ENCODE measurements at regions not wholly inside any gene's neighbourhood (a gene's known extent, or its start where the extent isn't known, plus 50 kb on each side); places are given as distances from the start of the nearest gene placed in this dataset.

DNA sequence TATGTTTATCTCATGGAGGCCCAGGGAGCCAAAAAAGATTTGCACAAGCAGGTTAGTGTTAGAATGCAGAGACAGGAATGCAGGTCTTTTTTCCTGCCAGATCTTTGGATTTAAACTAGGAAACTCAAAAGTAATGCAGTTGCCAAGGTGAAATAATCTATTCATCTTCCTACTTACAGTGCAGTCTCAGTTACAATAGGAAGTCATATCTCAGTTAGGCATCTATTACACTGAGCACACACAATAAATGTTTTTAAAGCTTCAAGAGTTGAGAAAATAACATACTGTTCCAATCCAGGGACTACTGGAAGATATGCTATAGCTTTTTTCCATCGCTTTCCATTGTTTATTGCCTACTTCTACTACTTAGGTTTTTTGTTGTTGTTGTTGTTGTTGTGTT, 279.3 kb upstream of the E2F7 start:
- no peak overlapping the region for H3K4me3 ChIP-seq (ENCODE audit: low read depth, low read length)
- no peak for DNase-seq (ENCODE audit: low read depth)
- TF ChIP-seq, protein P1, sequence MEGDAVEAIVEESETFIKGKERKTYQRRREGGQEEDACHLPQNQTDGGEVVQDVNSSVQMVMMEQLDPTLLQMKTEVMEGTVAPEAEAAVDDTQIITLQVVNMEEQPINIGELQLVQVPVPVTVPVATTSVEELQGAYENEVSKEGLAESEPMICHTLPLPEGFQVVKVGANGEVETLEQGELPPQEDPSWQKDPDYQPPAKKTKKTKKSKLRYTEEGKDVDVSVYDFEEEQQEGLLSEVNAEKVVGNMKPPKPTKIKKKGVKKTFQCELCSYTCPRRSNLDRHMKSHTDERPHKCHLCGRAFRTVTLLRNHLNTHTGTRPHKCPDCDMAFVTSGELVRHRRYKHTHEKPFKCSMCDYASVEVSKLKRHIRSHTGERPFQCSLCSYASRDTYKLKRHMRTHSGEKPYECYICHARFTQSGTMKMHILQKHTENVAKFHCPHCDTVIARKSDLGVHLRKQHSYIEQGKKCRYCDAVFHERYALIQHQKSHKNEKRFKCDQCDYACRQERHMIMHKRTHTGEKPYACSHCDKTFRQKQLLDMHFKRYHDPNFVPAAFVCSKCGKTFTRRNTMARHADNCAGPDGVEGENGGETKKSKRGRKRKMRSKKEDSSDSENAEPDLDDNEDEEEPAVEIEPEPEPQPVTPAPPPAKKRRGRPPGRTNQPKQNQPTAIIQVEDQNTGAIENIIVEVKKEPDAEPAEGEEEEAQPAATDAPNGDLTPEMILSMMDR (IDR thresholded peaks at IDR 0.05; ENCODE audit: low read depth, low read length), result no peak
- TF ChIP-seq POLR2A (IDR thresholded peaks at IDR 0.05; ENCODE audit: extremely low read depth, insufficient read length), result no peak
- TF ChIP-seq MYC (IDR thresholded peaks at IDR 0.05; ENCODE audit: low read depth, low read length), result no peak
- TF ChIP-seq, protein P2, sequence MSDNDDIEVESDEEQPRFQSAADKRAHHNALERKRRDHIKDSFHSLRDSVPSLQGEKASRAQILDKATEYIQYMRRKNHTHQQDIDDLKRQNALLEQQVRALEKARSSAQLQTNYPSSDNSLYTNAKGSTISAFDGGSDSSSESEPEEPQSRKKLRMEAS (IDR thresholded peaks at IDR 0.05; ENCODE audit: low read depth, low read length), result no peak

DNA sequence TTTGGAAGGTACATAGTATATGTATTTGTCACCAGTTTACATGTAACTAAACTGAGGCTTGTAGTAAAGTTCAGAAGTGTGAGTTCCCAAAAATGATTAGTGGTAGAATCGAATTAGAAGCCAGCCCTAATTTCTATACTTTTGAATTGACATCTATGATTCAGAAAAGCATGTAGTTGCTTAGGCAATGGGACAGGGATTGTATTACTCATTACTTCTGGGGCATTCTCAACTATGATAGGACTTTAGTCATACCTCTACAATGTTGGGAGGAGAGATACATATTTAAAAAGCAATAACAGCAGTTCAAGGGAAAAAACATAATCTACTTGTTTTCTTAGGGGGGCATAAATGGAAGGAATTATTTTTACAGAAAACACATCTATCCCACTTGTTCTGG, 277.9 kb upstream of the E2F7 start:
- DNase-seq (ENCODE audit: low read depth), result no peak
- H3K4me3 ChIP-seq (ENCODE audit: low read depth, low read length), result no peak overlapping the region
- TF ChIP-seq, protein P1 (IDR thresholded peaks at IDR 0.05; ENCODE audit: low read depth, low read length), result no peak
- no peak for TF ChIP-seq MYC (IDR thresholded peaks at IDR 0.05; ENCODE audit: low read depth, low read length)
- TF ChIP-seq, protein P2 (IDR thresholded peaks at IDR 0.05; ENCODE audit: low read depth, low read length), result no peak
- TF ChIP-seq POLR2A (IDR thresholded peaks at IDR 0.05; ENCODE audit: extremely low read depth, insufficient read length), result no peak

DNA sequence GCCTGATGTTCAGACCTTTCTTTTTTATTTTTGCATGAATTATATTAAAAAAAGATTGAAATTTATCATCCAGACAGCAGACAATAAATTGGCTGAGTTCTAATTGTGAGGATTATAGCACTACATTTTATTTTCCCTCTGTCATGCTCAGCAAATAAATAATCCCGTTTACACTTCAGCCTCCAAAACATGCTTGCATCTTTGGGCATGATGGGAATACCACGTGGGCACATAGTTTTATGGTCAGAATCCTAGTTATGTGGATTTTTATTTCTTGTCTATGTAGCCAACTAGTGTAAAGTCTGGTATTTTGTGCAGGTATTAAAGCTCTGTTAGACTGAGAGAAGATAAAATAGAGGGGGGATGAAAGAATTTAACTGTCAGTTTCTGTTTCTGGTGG, 276.9 kb upstream of the E2F7 start:
- TF ChIP-seq MYC (IDR thresholded peaks at IDR 0.05; ENCODE audit: low read depth, low read length), result no peak
- TF ChIP-seq, protein P2 (IDR thresholded peaks at IDR 0.05; ENCODE audit: low read depth, low read length), result no peak
- no peak for TF ChIP-seq POLR2A (IDR thresholded peaks at IDR 0.05; ENCODE audit: extremely low read depth, insufficient read length)
- TF ChIP-seq, protein P1 (IDR thresholded peaks at IDR 0.05; ENCODE audit: low read depth, low read length), result no peak
- no peak for DNase-seq (ENCODE audit: low read depth)
- H3K4me3 ChIP-seq (ENCODE audit: low read depth, low read length), result no peak overlapping the region

DNA sequence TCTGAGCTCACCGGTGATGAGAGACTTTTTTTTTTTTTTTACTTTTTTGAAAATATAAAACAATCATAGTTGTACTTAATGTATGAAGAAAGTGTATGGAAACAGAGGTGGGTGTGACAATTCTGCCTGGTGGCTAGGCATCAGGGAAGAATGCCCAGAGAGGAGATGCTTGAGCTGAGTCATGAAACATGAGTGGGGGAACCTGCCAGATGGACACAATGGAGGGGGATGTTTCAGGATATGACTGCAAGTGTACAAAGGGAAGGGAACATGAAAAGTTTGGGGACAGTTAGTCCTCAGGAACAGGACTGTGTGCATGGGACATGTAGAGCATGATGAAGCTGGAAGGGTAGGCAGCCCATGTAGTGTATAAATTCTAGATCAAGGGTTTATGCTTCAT, 274.2 kb upstream of the E2F7 start:
- TF ChIP-seq MYC (IDR thresholded peaks at IDR 0.05; ENCODE audit: low read depth, low read length), result no peak
- TF ChIP-seq, protein P1 (IDR thresholded peaks at IDR 0.05; ENCODE audit: low read depth, low read length), result no peak
- TF ChIP-seq, protein P2 (IDR thresholded peaks at IDR 0.05; ENCODE audit: low read depth, low read length), result no peak
- no peak for TF ChIP-seq POLR2A (IDR thresholded peaks at IDR 0.05; ENCODE audit: extremely low read depth, insufficient read length)
- no peak overlapping the region for H3K4me3 ChIP-seq (ENCODE audit: low read depth, low read length)
- DNase-seq (ENCODE audit: low read depth), result no peak

DNA sequence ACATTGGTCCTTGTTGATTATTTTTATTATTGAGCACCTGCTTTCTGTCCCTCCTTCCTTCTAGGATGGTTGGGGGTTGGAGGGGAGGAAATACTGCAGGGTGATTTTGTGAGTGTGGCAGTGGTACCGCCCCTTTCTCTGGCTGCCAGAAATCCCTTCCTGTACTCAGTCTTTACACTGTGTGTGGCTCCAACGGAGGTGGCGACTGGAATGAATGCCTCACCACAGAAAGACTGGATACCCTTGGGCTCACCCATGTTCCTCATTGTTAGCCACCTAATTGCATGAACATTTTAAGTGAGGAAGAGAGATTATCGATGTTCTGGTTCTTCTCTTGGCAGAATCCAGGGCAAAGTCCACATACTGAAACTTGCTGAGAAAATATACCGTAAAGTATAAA, 272.0 kb upstream of the E2F7 start:
- TF ChIP-seq MYC (IDR thresholded peaks at IDR 0.05; ENCODE audit: low read depth, low read length) (no peak), POLR2A (IDR thresholded peaks at IDR 0.05; ENCODE audit: extremely low read depth, insufficient read length) (no peak)
- TF ChIP-seq, protein P1 (IDR thresholded peaks at IDR 0.05; ENCODE audit: low read depth, low read length), result no peak
- TF ChIP-seq, protein P2 (IDR thresholded peaks at IDR 0.05; ENCODE audit: low read depth, low read length), result no peak
- DNase-seq (ENCODE audit: low read depth), result no peak
- no peak overlapping the region for H3K4me3 ChIP-seq (ENCODE audit: low read depth, low read length)

DNA sequence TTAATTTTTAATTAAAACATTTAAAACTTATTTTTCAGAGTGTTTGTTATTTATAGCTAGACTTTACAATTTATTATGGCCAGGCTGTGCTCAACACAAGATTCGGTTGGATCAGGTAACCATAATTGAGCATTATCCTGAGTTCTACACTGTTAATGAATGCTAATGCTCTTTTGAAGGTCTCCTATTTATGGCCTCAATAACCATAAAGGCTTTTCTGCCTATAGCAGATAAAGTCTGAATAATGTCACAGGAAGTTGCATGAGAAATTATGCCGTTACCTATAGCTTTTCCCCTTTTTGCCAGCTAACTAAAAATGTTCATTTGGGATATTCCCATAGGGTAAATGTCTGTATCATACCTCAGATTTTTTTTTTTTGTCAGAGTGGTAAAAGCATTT, 269.4 kb upstream of the E2F7 start:
- no peak for DNase-seq (ENCODE audit: low read depth)
- TF ChIP-seq MYC (IDR thresholded peaks at IDR 0.05; ENCODE audit: low read depth, low read length), result no peak
- TF ChIP-seq, protein P1 (IDR thresholded peaks at IDR 0.05; ENCODE audit: low read depth, low read length), result no peak
- TF ChIP-seq, protein P2 (IDR thresholded peaks at IDR 0.05; ENCODE audit: low read depth, low read length), result no peak
- TF ChIP-seq POLR2A (IDR thresholded peaks at IDR 0.05; ENCODE audit: extremely low read depth, insufficient read length), result no peak
- no peak overlapping the region for H3K4me3 ChIP-seq (ENCODE audit: low read depth, low read length)
